ENCODE measurements at regions not wholly inside any gene's neighbourhood (a gene's known extent, or its start where the extent isn't known, plus 50 kb on each side); places are given as distances from the start of the nearest gene placed in this dataset.

DNA sequence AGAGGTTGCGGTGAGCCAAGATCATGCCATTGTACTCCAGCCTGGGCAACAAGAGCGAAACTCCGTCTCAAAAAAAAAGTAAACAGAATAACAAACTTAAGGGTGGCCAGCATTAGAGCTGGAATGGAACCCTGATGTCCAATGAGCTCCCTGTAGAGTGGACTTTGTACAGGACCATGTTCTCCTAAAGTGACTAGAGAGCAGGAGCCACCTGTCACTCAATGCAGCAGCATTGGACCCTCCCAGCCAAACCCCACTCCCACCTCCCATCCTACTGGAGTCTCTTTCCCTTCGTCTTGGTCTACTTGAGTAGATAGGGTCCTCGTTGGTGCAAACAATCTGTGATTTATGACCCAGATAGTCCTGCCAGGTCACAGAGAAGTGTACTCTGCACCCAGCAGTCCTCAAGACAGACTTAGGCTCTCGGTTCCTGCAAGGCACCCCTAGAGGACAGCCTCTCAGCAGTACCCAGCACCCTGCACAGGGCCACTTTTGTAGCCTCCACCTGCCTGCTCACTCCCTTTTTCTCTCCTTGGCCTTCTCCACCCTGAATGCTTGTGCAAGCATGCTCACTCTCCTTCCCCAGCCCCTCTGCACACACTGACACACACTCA is 69.2 kb upstream of the ZNF281 start:
- ChIA-PET CTCF (interaction anchor here (1.5 kb wide), 1 partner anchor 10 kb away, joined by 6 read pairs; no protein-coding TSS in a partner anchor), POLR2A (ENCODE audit: low non-redundant PET) (no interaction called here)

GRCh38 chr1:200478239-200478623 is 68.4 kb upstream of the ZNF281 start:
- no peak for TF ChIP-seq CTCF (conservative IDR thresholded peaks at IDR 0.05; ENCODE audit: low read depth)
- CTCF ChIA-PET: interaction anchor here (0.6 to 1.5 kb wide), 4 partner anchors 10 to 1684 kb away, joined by 3 to 6 read pairs (median 4); no protein-coding TSS in a partner anchor
- POLR2A ChIA-PET (ENCODE audit: low non-redundant PET): no interaction called here
- H3K27ac ChIP-seq: no peak overlapping the region
- no peak for DNase-seq (ENCODE audit: low spot score)

More for the DNA sequence above, 69.2 kb upstream of the ZNF281 start:
- no peak overlapping the region for H3K27ac ChIP-seq
- DNase-seq (ENCODE audit: low spot score): no peak
- TF ChIP-seq CTCF (conservative IDR thresholded peaks at IDR 0.05; ENCODE audit: low read depth): no peak

- DNase-seq (ENCODE audit: low spot score): no peak
- no peak overlapping the region for H3K27ac ChIP-seq
- no peak for TF ChIP-seq CTCF (conservative IDR thresholded peaks at IDR 0.05; ENCODE audit: low read depth)
- CTCF ChIA-PET: interaction anchor here (0.8 kb wide), 1 partner anchor 148 kb away, joined by 3 read pairs; no protein-coding TSS in a partner anchor
- POLR2A ChIA-PET (ENCODE audit: low non-redundant PET): no interaction called here
These were observed 64.8 kb upstream of the ZNF281 start for GRCh38 chr1:200474633-200475032.

DNA sequence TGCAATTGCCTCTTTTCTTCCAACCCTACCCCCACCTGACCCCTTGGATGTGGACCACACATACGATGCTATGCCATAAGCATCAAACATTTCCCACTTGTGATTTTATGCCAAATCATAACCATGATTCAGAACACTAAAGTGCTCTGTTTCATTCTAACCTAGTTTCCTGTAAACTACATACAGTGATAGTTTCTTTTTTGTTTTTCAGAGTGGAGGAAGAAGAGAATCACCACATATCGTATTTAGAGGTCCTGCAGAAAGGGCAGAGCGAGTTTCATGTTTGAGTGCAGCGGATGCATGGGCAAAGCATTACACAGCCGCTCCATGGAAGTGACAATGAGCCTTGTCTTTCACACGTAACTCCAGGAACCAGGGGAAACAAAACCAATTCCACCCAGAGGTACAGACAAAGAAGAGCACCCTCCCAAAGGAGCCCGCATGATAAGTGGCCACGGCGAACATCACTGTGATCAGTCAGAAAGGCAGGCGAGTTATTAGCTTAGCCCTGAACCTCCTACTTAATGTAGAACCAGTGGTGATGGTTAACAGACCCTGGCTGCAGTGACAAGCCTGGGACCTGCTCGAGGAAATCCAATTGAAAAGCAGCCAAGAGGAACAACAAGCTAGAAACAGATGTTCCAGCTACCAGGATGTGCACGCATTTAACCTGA is 64.0 kb upstream of the ZNF281 start:
- no peak for TF ChIP-seq CTCF (conservative IDR thresholded peaks at IDR 0.05; ENCODE audit: low read depth)
- H3K27ac ChIP-seq: no peak overlapping the region
- no peak for DNase-seq (ENCODE audit: low spot score)
- ChIA-PET CTCF (interaction anchor here (2.1 kb wide), 1 partner anchor 15 kb away, joined by 6 read pairs; no protein-coding TSS in a partner anchor), POLR2A (ENCODE audit: low non-redundant PET) (no interaction called here)

DNA sequence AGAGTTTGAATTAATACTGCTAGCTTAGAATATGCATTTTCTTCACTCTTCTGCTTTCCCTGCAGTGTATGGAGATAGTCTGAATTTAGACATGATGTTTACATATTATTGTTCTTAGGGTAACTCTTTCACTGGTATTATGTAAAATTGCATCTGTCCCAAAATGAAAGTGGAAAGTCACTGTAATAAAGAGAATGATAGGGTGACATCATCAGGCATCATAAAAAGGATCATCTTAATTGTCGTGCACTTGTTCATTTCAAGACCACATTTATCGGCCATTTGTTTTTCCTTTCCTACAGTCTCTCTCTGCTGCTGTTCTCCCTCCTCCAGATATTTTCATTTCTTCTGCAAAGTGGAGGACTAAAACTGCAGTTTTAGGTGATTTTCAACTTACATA is 61.9 kb upstream of the ZNF281 start:
- no peak for TF ChIP-seq CTCF (conservative IDR thresholded peaks at IDR 0.05; ENCODE audit: low read depth)
- H3K27ac ChIP-seq: no peak overlapping the region
- ChIA-PET POLR2A (ENCODE audit: low non-redundant PET) (no interaction called here), CTCF (interaction anchor here (1.1 kb wide), 1 partner anchor 17 kb away, joined by 4 read pairs; no protein-coding TSS in a partner anchor)
- no peak for DNase-seq (ENCODE audit: low spot score)

DNA sequence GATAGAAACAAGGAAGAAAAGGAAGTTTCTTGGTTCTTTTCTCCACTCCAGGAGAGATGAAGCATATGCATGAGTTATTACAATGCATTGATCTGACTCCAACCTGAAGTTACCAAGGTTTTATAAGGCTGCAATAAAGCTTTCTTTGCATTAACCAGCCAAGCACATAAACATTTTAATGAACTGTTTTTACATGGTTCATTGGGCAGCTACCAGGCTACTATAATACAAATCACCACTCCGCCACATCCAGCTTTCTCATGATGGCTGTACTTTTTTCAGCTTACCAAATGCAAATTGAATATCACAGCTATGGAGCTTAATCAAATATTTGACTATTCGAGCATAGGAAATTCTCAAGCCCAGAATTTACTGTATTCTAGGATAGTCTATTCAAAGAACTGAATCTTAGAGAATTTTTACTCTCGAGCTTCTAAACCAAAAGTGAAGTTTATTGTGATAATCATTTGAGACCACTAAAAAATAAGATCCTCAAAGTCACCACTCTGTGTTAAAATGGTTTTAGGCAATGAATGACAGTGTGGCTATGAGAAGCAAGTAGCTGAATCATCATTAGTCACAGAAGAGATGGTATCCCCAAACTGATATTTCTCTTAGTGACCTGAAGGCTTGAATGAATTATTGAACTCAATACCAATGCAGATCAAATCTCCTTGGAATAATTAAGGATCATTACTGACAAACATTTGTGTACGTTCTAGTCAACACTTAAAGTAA is 58.6 kb upstream of the ZNF281 start:
- H3K27ac ChIP-seq: no peak overlapping the region
- DNase-seq (ENCODE audit: low spot score): peak; percentile 19
- no peak for TF ChIP-seq CTCF (conservative IDR thresholded peaks at IDR 0.05; ENCODE audit: low read depth)
- ChIA-PET POLR2A (ENCODE audit: low non-redundant PET) (interaction anchor here (0.6 kb wide), 1 partner anchor 52 kb away, joined by 3 read pairs; no protein-coding TSS in a partner anchor), CTCF (interaction anchor here (0.5 to 0.8 kb wide), 4 partner anchors 9 to 59 kb away, joined by 3 to 7 read pairs (median 4); no protein-coding TSS in a partner anchor)

Measured in RWPE1 (cell line).